SK-N-SH (cell line): ENCODE measurements at regions not wholly inside any gene's neighbourhood (a gene's known extent, or its start where the extent isn't known, plus 50 kb on each side); places are given as distances from the start of the nearest gene placed in this dataset.

Experiments
- CTCF ChIA-PET: fragments of 300-600, 350-600 bp; formaldehyde crosslinking; extraction: SDS; loops from one replicate; lab custom pipeline; 2021; lab: Yijun Ruan, JAX
- POLR2A ChIA-PET: fragments of 350-600 bp; sonication (Branson Sonifier 250); formaldehyde crosslinking; extraction: SDS; loops from one replicate; lab custom pipeline; 2020; ENCODE audit warnings: antibody characterized with exemption, inconsistent platforms; lab: Yijun Ruan, JAX
- DNase-seq: peaks from one replicate; pipeline ENCODE4 v3.0.0; 2012
- H2AFZ ChIP-seq: fragments of 200-600 bp; sonication (generic); 2 replicates; pipeline ENCODE4 v1.8.1; 2016; ENCODE audit warnings: antibody characterized with exemption, mild to moderate bottlenecking, low read depth
- H3F3A ChIP-seq: fragments of 200-600 bp; sonication (generic); replicated peaks from 2 replicates; pipeline ENCODE3; 2016; ENCODE audit warnings: antibody characterized with exemption, mild to moderate bottlenecking; ENCODE audit not compliant: insufficient read depth
- H3K27ac ChIP-seq, 2 experiments: fragments of 200-500 bp in 1 of 2; fragments of 200-600 bp in 1 of 2; sonication (Bioruptor generic) in 1 of 2; sonication (generic), shearing (Covaris generic) in 1 of 2; 2 replicates each; pipeline versions ENCODE4 v1.5.1 to v1.6.1; 2014 to 2016; ENCODE audit warnings: low read depth in 2 of 2, inconsistent platforms in 1 of 2, low read length in 1 of 2, mild to moderate bottlenecking in 1 of 2, mixed read lengths in 1 of 2
- H3K27me3 ChIP-seq: fragments of 200-600 bp; sonication (generic), shearing (Covaris generic); 2 replicates; pipeline ENCODE4 v1.6.1; 2016; ENCODE audit warnings: mixed run types; ENCODE audit not compliant: insufficient read depth
- H3K36me3 ChIP-seq, 2 experiments: fragments of 200-500 bp in 1 of 2; fragments of 200-600 bp in 1 of 2; sonication (Bioruptor generic) in 1 of 2; sonication (generic) in 1 of 2; replicated peaks in 1 of 2; 2 replicates each; pipeline versions ENCODE3 to v1.5.1; 2014 to 2016; ENCODE audit warnings: low read length in 1 of 2, mild to moderate bottlenecking in 1 of 2; ENCODE audit not compliant: insufficient read depth in 2 of 2, control insufficient read depth in 1 of 2
- H3K4me1 ChIP-seq, 2 experiments: fragments of 200-500 bp in 1 of 2; fragments of 200-600 bp in 1 of 2; sonication (Bioruptor generic) in 1 of 2; sonication (generic), shearing (Covaris generic) in 1 of 2; 2 replicates each; pipeline versions ENCODE4 v1.5.1 to v1.6.1; 2014 to 2016; ENCODE audit warnings: low read depth in 1 of 2, low read length in 1 of 2, mixed run types in 1 of 2; ENCODE audit not compliant: insufficient read depth in 2 of 2, control insufficient read depth in 1 of 2
- H3K4me2 ChIP-seq: fragments of 200-600 bp; sonication (generic), shearing (Covaris generic); 2 replicates; pipeline ENCODE4 v1.6.1; 2017; ENCODE audit warnings: mixed run types
- H3K4me3 ChIP-seq, 2 experiments: fragments of 200-500 bp in 1 of 2; fragments of 200-600 bp in 1 of 2; sonication (Bioruptor generic) in 1 of 2; sonication (generic), shearing (Covaris generic) in 1 of 2; 2 replicates each; pipeline versions ENCODE4 v1.5.1 to v1.8.1; 2014 to 2016; ENCODE audit warnings: low read depth in 2 of 2, inconsistent platforms in 1 of 2, low read length in 1 of 2, mild to moderate bottlenecking in 1 of 2, mixed read lengths in 1 of 2, moderate library complexity in 1 of 2
- H3K79me2 ChIP-seq: fragments of 200-600 bp; sonication (generic); 2 replicates; pipeline ENCODE4 v1.8.1; 2017; ENCODE audit warnings: mild to moderate bottlenecking; ENCODE audit not compliant: insufficient read depth
- H3K9ac ChIP-seq: fragments of 200-600 bp; sonication (generic); 2 replicates; pipeline ENCODE4 v1.6.1; 2017; ENCODE audit warnings: mixed run types
- H3K9me2 ChIP-seq: fragments of 200-600 bp; sonication (generic); 2 replicates; pipeline ENCODE4 v1.6.1; 2017; ENCODE audit warnings: mixed run types
- H3K9me3 ChIP-seq: fragments of 200-600 bp; sonication (generic); 2 replicates; pipeline ENCODE4 v1.6.1; 2017; ENCODE audit warnings: mixed run types, mild to moderate bottlenecking, moderate library complexity
- H4K20me1 ChIP-seq: fragments of 200-600 bp; sonication (generic); 2 replicates; pipeline ENCODE4 v1.6.1; 2017; ENCODE audit warnings: mild to moderate bottlenecking, mixed run types; ENCODE audit not compliant: insufficient read depth
- CHD2 ChIP-seq: fragments of 150-350 bp; IDR thresholded peaks from 2 replicates; pipeline ENCODE4 v1.6.1; 2018; ENCODE audit warnings: low read length; ENCODE audit not compliant: partially characterized antibody
- ELF1 ChIP-seq: IDR thresholded peaks from 2 replicates; pipeline ENCODE4 v1.4.0; 2012
- EP300 ChIP-seq, 2 experiments: IDR thresholded peaks; 2 replicates each; pipeline versions ENCODE4 v1.4.0 to v1.6.1; 2012; ENCODE audit warnings: borderline replicate concordance in 1 of 2, low read depth in 1 of 2, low read length in 1 of 2
- FOSL2 ChIP-seq: IDR thresholded peaks from 2 replicates; pipeline ENCODE4 v1.4.0; 2012; ENCODE audit warnings: low read depth, mild to moderate bottlenecking, moderate library complexity, borderline replicate concordance
- GABPA ChIP-seq: IDR thresholded peaks from 2 replicates; pipeline ENCODE4 v1.4.0; 2012; ENCODE audit warnings: low read depth, mild to moderate bottlenecking
- IRF3 ChIP-seq: fragments of 150-350 bp; IDR thresholded peaks from 2 replicates; pipeline ENCODE4 v1.6.1; 2016; ENCODE audit warnings: mild to moderate bottlenecking, low read depth, low read length
- MXI1 ChIP-seq: IDR thresholded peaks from 2 replicates; pipeline ENCODE4 v1.6.1; 2012; ENCODE audit warnings: mild to moderate bottlenecking, low read depth, low read length, improper control_type of control experiment
- NRF1 ChIP-seq: IDR thresholded peaks from 2 replicates; pipeline ENCODE4 v1.6.1; 2012; ENCODE audit warnings: low read depth, mild to moderate bottlenecking, low read length
- SIN3A ChIP-seq: IDR thresholded peaks from 2 replicates; pipeline ENCODE4 v1.6.1; 2012; ENCODE audit warnings: low read depth, mild to moderate bottlenecking, low read length, moderate library complexity, borderline replicate concordance
- SMC3 ChIP-seq: IDR thresholded peaks from 2 replicates; pipeline ENCODE4 v1.6.1; 2012; ENCODE audit warnings: low read depth, low read length, improper control_type of control experiment
- WGBS: methylation state at CpG from one replicate; pipeline ENCODE4 v1.1.6; 2017; ENCODE audit warnings: low lambda C conversion rate; 5-methylcytosine and 5-hydroxymethylcytosine counted together
- TF ChIP-seq, protein P1 (sequence below): fragments of 150-350 bp; IDR thresholded peaks from 2 replicates; pipeline ENCODE4 v1.6.1; 2017; ENCODE audit warnings: antibody characterized with exemption, low read length, low read depth, borderline replicate concordance
- TF ChIP-seq, protein P2 (sequence below): IDR thresholded peaks from 2 replicates; pipeline ENCODE4 v1.4.0; 2012; ENCODE audit warnings: low read depth, borderline replicate concordance

DNA sequence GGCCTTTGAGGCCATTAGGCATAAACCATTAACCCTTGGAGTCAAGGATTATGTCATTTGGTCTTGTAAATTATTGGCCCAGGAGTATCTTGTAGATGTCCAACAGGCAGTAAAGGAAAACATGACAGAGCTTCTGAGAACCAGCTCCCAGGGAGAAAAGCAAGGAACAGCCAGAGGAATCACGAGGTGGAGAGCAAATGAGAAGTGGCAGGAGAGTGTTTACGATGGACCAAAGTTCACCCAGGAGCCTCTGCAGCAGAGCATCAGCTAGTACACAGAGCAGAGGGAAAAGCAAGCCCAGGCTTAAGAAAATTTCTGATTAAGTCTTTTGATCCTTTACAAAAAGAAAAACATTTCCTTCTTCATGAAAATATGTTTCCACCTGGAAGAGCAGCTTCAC is 206.2 kb downstream of the NDUFS4 start (continued):
- TF ChIP-seq IRF3 (no peak), EP300 (IDR thresholded peaks at IDR 0.05; ENCODE audit: borderline replicate concordance in 1 of 2, low read depth in 1 of 2, low read length in 1 of 2) (no peak), SMC3 (no peak), MXI1 (no peak), NRF1 (no peak), CHD2 (no peak), GABPA (no peak)
- TF ChIP-seq, protein P1, sequence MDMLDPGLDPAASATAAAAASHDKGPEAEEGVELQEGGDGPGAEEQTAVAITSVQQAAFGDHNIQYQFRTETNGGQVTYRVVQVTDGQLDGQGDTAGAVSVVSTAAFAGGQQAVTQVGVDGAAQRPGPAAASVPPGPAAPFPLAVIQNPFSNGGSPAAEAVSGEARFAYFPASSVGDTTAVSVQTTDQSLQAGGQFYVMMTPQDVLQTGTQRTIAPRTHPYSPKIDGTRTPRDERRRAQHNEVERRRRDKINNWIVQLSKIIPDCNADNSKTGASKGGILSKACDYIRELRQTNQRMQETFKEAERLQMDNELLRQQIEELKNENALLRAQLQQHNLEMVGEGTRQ = no peak

- POLR2A ChIA-PET = no interaction called here
- no peaks in the 10 kb centered on the region for H3K36me3 ChIP-seq
- no peaks in the 10 kb centered on the region for H3K9me3 ChIP-seq
- peaks cover 6% of the 10 kb centered on the region for H3F3A ChIP-seq
- no peak overlapping the region for H3K4me3 ChIP-seq
- H3K4me1 ChIP-seq = peaks cover 3 to 8% of the 10 kb centered on the region in 2 experiments; a peak in 2 of 4 replicates
- H4K20me1 ChIP-seq = no peaks in the 10 kb centered on the region
- CTCF ChIA-PET = no interaction called here
- H2AFZ ChIP-seq = peak overlapping the region; percentile 65; the same call in 1 of the 2 replicates
- no peak for TF ChIP-seq EP300 (IDR thresholded peaks at IDR 0.05; ENCODE audit: borderline replicate concordance in 1 of 2, low read depth in 1 of 2, low read length in 1 of 2)
- TF ChIP-seq ELF1 = no peak
- no peak for TF ChIP-seq FOSL2
- TF ChIP-seq, protein P2, sequence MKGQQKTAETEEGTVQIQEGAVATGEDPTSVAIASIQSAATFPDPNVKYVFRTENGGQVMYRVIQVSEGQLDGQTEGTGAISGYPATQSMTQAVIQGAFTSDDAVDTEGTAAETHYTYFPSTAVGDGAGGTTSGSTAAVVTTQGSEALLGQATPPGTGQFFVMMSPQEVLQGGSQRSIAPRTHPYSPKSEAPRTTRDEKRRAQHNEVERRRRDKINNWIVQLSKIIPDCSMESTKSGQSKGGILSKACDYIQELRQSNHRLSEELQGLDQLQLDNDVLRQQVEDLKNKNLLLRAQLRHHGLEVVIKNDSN = no peak
- TF ChIP-seq SIN3A = no peak
- DNase-seq = no peak
- no peaks in the 10 kb centered on the region for H3K9me2 ChIP-seq
- no peaks in the 10 kb centered on the region for H3K79me2 ChIP-seq
- H3K27ac ChIP-seq = no peak overlapping the region
- H3K9ac ChIP-seq = no peak overlapping the region
- no peak overlapping the region for H3K4me2 ChIP-seq
- 73% methylated on average over 4 of the region's 5 CpGs for WGBS
- no peaks in the 10 kb centered on the region for H3K27me3 ChIP-seq
Measured at GRCh38 chr5:53777864-53778618, 217.6 kb downstream of the NDUFS4 start.
